Ishikawa (cell line): ENCODE measurements at regions not wholly inside any gene's neighbourhood (a gene's known extent, or its start where the extent isn't known, plus 50 kb on each side); places are given as distances from the start of the nearest gene placed in this dataset.

ENCODE experiments used
- CEBPB ChIP-seq: IDR thresholded peaks from 2 replicates; pipeline ENCODE4 v1.6.1; 2012
- CREB1 ChIP-seq: IDR thresholded peaks from 2 replicates; pipeline ENCODE4 v1.6.1; 2012; ENCODE audit warnings: low read depth
- EGR1 ChIP-seq: IDR thresholded peaks from 2 replicates; pipeline ENCODE4 v1.6.1; 2012
- EP300 ChIP-seq: IDR thresholded peaks from 2 replicates; pipeline ENCODE4 v1.6.1; 2012; ENCODE audit warnings: borderline replicate concordance
- FOXM1 ChIP-seq: IDR thresholded peaks from 2 replicates; pipeline ENCODE4 v1.6.1; 2012; ENCODE audit warnings: low read depth, borderline replicate concordance
- NFIC ChIP-seq: IDR thresholded peaks from 2 replicates; pipeline ENCODE4 v1.6.1; 2012
- RAD21 ChIP-seq: IDR thresholded peaks from 2 replicates; pipeline ENCODE4 v1.6.1; 2012; ENCODE audit warnings: low read depth
- TAF1 ChIP-seq: IDR thresholded peaks from 2 replicates; pipeline ENCODE4 v1.6.1; 2012; ENCODE audit warnings: low read depth, mild to moderate bottlenecking
- TCF12 ChIP-seq: IDR thresholded peaks from 2 replicates; pipeline ENCODE4 v1.6.1; 2012; ENCODE audit warnings: low read depth
- TEAD4 ChIP-seq: IDR thresholded peaks from 2 replicates; pipeline ENCODE4 v1.6.1; 2012
- YY1 ChIP-seq: IDR thresholded peaks from 2 replicates; pipeline ENCODE4 v1.6.1; 2012; ENCODE audit warnings: low read depth
- ZBTB7A ChIP-seq: IDR thresholded peaks from 2 replicates; pipeline ENCODE4 v1.6.1; 2012; ENCODE audit warnings: low read depth
- TF ChIP-seq, protein P1 (sequence below): IDR thresholded peaks from 2 replicates; pipeline ENCODE4 v1.6.1; 2012; ENCODE audit warnings: low read depth, mild to moderate bottlenecking
- TF ChIP-seq, protein P2 (sequence below): IDR thresholded peaks from 2 replicates; pipeline ENCODE4 v1.6.1; 2012
- TF ChIP-seq, protein P3 (sequence below): IDR thresholded peaks from 2 replicates; pipeline ENCODE4 v1.6.1; 2012

DNA sequence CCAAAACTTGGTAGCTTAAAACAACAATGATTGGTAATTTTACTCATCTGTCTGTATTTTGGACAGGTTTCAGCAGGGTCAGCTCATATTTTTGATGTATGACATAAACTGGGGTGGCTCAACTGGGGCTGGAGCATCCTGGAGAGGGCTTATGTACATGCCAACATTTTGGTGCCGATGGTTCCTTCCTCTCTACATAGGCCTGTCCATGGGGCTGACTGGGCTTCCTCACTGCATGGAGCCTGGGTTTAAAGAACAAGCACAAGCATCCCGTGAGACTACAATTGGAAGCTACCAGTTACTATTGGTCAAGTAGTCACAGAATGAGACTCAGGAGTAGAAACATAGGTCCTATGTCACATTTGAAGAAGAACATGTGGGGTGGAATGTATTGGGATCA, 95.0 kb downstream of the DDX1 start:
- TF ChIP-seq TAF1 (no peak), RAD21 (no peak), EGR1 (no peak), FOXM1 (no peak), TCF12 (no peak), CREB1 (no peak)
- TF ChIP-seq, protein P1, sequence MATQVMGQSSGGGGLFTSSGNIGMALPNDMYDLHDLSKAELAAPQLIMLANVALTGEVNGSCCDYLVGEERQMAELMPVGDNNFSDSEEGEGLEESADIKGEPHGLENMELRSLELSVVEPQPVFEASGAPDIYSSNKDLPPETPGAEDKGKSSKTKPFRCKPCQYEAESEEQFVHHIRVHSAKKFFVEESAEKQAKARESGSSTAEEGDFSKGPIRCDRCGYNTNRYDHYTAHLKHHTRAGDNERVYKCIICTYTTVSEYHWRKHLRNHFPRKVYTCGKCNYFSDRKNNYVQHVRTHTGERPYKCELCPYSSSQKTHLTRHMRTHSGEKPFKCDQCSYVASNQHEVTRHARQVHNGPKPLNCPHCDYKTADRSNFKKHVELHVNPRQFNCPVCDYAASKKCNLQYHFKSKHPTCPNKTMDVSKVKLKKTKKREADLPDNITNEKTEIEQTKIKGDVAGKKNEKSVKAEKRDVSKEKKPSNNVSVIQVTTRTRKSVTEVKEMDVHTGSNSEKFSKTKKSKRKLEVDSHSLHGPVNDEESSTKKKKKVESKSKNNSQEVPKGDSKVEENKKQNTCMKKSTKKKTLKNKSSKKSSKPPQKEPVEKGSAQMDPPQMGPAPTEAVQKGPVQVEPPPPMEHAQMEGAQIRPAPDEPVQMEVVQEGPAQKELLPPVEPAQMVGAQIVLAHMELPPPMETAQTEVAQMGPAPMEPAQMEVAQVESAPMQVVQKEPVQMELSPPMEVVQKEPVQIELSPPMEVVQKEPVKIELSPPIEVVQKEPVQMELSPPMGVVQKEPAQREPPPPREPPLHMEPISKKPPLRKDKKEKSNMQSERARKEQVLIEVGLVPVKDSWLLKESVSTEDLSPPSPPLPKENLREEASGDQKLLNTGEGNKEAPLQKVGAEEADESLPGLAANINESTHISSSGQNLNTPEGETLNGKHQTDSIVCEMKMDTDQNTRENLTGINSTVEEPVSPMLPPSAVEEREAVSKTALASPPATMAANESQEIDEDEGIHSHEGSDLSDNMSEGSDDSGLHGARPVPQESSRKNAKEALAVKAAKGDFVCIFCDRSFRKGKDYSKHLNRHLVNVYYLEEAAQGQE, result no peak

DNA sequence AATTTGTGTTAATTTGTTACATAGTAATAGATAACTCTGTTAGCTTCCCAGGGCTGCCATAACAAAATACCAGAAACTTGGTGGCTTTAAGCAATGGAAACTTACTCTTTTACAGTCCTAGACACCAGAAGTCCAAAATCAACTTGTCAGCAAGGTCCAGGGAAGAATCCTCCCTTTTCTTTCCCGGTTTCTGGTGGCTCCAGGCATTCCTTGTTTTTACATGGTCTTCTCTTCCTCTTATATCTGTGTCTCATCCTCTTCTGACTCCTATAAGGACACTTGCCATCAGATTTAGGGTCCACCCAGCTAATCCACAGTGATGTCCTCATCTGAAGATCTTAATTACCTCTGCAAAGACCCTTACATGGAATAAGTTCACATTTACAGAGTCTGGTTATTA, 95.6 kb downstream of the DDX1 start:
- TF ChIP-seq, protein P2, sequence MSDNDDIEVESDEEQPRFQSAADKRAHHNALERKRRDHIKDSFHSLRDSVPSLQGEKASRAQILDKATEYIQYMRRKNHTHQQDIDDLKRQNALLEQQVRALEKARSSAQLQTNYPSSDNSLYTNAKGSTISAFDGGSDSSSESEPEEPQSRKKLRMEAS, result no peak
- TF ChIP-seq ZBTB7A (no peak), CEBPB (no peak), EGR1 (no peak), EP300 (no peak), FOXM1 (no peak)
- TF ChIP-seq, protein P3, sequence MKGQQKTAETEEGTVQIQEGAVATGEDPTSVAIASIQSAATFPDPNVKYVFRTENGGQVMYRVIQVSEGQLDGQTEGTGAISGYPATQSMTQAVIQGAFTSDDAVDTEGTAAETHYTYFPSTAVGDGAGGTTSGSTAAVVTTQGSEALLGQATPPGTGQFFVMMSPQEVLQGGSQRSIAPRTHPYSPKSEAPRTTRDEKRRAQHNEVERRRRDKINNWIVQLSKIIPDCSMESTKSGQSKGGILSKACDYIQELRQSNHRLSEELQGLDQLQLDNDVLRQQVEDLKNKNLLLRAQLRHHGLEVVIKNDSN, result no peak

DNA sequence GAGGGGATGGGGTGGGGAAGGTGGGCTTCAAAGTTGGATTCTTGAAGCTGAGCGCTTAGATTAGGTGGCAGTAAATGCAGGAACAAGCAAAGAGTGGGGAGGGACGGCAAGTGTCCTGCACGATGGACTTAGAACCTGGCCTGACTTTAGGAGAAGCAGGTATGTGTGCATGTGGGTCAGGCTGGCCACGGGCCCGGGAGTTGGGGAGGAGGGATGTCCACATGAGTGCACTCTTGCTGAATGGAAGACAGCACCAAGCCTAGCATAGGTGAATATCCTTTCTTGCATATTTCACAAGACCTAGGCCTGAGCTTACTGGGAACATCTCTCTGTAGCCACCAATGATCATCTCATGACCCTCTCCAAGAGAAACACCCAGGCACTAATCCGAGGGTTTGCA, 96.1 kb downstream of the DDX1 start:
- no peak for TF ChIP-seq TEAD4
- TF ChIP-seq, protein P1, result no peak
- no peak for TF ChIP-seq ZBTB7A
- TF ChIP-seq RAD21, result peak; percentile 6; the same call in 1 of the 2 replicates
- no peak for TF ChIP-seq CEBPB
- TF ChIP-seq NFIC, result no peak

DNA sequence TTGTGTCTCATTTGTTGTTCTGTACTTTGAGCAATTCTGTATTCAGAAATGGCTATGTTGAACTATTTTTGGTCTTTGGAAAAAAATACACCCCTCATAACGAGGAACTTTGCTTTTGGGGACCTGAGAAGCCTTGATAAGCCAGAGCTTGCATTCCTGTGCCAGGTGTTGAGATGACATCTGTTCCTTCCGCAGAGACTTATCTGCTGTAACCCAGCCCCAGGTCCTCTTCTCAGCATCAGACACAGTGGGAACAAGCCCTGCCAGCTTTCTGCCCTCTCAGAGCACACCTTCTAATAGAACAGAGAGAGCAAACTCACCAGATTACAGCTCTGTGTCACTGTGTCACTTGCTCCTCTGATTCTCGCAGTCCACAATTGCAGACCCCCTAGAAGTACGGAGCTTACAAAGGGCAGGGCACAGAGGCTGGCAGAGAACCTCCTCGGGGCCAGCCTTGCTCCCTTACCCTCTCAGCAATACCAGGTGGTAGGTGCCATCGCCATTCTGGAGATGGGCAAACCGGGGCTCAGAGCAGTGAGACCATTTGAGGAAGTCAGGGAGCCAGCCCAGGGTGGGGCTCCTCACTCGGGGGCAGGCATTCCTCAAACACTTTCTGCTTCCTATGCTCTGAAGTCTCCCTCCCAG, 97.4 kb downstream of the DDX1 start:
- TF ChIP-seq CEBPB, result no peak

DNA sequence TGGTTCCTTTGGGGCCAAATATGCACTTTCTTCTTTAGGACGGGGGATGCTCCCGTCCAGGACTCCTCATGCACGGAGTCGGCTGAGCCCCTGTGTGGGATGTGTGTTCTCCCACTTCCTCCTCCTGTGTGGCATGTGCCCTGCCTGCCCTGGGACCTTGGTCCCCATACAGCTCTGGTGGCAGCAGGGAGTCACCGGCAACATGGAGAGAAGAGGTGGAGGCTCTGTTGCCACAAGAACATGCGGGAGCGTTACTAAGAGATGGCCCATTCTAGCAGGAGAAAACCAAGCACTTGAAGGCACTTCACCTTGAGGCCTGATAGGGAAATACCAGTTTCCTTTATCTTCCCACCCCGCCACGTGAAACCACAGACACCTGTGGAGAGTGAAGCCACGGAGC, 98.0 kb downstream of the DDX1 start:
- no peak for TF ChIP-seq TEAD4
- TF ChIP-seq YY1, result no peak
- no peak for TF ChIP-seq ZBTB7A
- no peak for TF ChIP-seq NFIC
- no peak for TF ChIP-seq TCF12
- TF ChIP-seq CREB1, result no peak
- no peak for TF ChIP-seq EGR1

DNA sequence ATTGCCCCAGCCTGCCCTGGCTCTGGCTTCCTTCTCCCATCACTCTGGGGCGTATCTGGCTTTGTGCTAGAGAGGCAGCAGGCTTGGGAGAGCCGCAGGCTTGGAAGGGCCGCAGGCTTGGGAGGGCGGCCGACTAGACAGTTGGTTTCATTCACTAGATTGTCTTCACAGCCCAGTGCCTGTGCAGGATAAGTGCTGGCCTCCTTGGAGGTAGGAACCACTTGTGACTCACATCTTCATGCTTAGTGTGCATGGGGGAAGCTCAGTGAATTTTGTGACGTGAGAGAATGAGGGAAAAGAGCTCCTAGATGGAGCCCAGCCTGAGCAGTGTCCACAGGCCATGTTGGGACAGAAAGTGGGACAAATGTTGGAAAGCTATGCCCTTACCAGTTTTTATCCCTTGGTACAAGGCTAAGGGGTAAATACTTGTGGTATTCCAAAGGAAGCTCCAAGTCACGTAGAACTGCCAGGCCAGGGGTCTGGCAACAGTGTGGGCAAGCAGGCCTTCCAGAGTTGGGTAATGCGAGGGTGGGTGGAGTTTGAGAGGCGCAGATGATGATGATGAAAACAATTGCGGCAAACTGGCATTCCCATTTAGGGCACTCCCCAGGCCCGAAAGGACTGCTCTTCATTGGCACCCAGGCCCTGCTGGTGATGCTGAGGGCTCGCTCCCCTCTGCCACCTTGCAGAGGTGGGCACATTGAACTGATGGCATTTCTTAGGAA, 100.1 kb downstream of the DDX1 start:
- TF ChIP-seq, protein P1, result no peak
- no peak for TF ChIP-seq EGR1
- no peak for TF ChIP-seq NFIC
- TF ChIP-seq TEAD4, result no peak
- TF ChIP-seq CREB1, result no peak
- TF ChIP-seq, protein P2, result no peak
- no peak for TF ChIP-seq RAD21
- TF ChIP-seq ZBTB7A, result no peak
- TF ChIP-seq, protein P3, result no peak
- no peak for TF ChIP-seq FOXM1
- no peak for TF ChIP-seq EP300
- TF ChIP-seq CEBPB, result no peak
- TF ChIP-seq YY1, result no peak
- no peak for TF ChIP-seq TCF12
- TF ChIP-seq TAF1, result no peak
